ENCODE measurements at regions not wholly inside any gene's neighbourhood (a gene's known extent, or its start where the extent isn't known, plus 50 kb on each side); places are given as distances from the start of the nearest gene placed in this dataset.

DNA sequence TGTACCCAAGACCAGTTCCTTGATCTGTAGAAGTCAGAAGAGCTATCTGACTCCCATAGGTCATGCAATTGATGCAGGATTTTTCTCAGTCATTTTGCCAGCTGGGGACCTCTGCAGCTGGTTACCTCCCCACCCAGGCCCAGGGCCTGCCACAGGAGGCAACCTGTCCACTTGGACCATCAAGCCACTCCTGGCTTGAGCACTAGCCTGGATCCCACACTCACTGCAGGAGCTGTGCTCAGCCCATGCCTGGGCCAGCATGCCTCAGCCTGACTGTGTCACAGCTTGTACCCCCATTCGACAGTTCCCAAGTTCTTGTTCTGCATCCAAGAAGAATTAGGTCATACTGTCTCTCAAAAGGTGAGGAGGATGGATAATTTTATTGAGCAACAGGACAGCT, 189.4 kb downstream of the PCDH17 start:
- Histone ChIP-seq H3K27ac (no peak overlapping the region), H3K4me3 (no peak overlapping the region), H3K27me3 (replicated peaks; ENCODE audit: insufficient read depth) (no peaks in the 10 kb centered on the region), H3K4me1 (replicated peaks) (no peaks in the 10 kb centered on the region), H3K36me3 (no peaks in the 10 kb centered on the region), H3K9me3 (no peaks in the 10 kb centered on the region)
- TF ChIP-seq, protein P1, sequence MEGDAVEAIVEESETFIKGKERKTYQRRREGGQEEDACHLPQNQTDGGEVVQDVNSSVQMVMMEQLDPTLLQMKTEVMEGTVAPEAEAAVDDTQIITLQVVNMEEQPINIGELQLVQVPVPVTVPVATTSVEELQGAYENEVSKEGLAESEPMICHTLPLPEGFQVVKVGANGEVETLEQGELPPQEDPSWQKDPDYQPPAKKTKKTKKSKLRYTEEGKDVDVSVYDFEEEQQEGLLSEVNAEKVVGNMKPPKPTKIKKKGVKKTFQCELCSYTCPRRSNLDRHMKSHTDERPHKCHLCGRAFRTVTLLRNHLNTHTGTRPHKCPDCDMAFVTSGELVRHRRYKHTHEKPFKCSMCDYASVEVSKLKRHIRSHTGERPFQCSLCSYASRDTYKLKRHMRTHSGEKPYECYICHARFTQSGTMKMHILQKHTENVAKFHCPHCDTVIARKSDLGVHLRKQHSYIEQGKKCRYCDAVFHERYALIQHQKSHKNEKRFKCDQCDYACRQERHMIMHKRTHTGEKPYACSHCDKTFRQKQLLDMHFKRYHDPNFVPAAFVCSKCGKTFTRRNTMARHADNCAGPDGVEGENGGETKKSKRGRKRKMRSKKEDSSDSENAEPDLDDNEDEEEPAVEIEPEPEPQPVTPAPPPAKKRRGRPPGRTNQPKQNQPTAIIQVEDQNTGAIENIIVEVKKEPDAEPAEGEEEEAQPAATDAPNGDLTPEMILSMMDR (IDR thresholded peaks at IDR 0.05) = no peak
- TF ChIP-seq POLR2AphosphoS5 (IDR thresholded peaks at IDR 0.05) = no peak
- no peak for TF ChIP-seq POLR2A (IDR thresholded peaks at IDR 0.05)
- WGBS = 64% methylated on average over 1 of the region's 1 CpG
- intact Hi-C loops (cut with DNase I) = no loop called here
- no peak for DNase-seq (ENCODE audit: low spot score)

DNA sequence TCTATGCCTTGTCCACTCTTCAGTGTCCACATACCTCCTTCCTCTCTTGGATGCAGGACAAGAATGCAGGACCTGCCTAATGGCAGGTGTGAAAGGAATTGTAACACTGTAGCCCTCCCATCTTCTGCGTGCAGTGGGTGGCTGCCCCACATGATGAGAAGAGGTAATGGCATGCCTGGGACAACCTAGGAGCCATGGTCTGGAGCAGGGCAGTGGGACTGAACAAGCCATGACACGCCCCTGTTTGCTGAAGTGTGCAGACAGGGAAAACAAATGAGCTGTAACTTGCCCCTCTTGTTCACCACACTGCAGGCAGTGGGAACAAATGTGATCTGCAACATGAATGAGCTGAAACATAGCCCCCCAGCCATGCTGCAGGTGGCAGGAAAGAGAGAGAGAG, 192.2 kb downstream of the PCDH17 start:
- Histone ChIP-seq H3K27me3 (replicated peaks; ENCODE audit: insufficient read depth) (no peaks in the 10 kb centered on the region), H3K4me3 (no peak overlapping the region), H3K4me1 (replicated peaks) (no peaks in the 10 kb centered on the region), H3K36me3 (no peaks in the 10 kb centered on the region), H3K27ac (no peak overlapping the region), H3K9me3 (no peaks in the 10 kb centered on the region)
- 66% methylated on average over 2 of the region's 2 CpGs for WGBS
- intact Hi-C loops (cut with DNase I) = no loop called here
- DNase-seq (ENCODE audit: low spot score) = no peak
- TF ChIP-seq, protein P1 (IDR thresholded peaks at IDR 0.05) = no peak
- TF ChIP-seq POLR2A (IDR thresholded peaks at IDR 0.05) (no peak), POLR2AphosphoS5 (IDR thresholded peaks at IDR 0.05) (no peak)

DNA sequence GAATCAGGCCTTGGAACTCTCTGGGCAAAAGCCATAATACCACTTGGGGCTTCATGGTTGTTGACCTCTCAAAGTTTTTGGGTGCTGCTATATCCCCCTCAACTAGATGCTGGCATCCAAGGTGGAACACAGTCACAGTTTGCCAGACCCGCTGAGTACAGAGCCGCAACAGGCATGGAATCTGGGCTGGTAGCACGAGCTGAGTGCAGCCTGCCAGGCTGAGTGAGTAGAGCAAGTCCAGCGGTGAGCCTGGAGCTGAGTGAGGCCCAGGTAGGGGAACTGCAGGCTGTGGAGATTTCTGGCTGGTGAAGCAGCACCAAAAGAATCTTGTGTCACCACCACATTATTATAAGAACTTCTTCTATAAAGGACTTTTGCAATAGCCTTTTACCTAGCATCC, 192.6 kb downstream of the PCDH17 start:
- Histone ChIP-seq H3K4me3 (no peak overlapping the region), H3K36me3 (no peaks in the 10 kb centered on the region), H3K27ac (no peak overlapping the region), H3K9me3 (no peaks in the 10 kb centered on the region), H3K4me1 (replicated peaks) (no peaks in the 10 kb centered on the region), H3K27me3 (replicated peaks; ENCODE audit: insufficient read depth) (no peaks in the 10 kb centered on the region)
- TF ChIP-seq, protein P1 (IDR thresholded peaks at IDR 0.05) = no peak
- TF ChIP-seq POLR2AphosphoS5 (IDR thresholded peaks at IDR 0.05) = no peak
- TF ChIP-seq POLR2A (IDR thresholded peaks at IDR 0.05) = no peak
- intact Hi-C loops (cut with DNase I) = no loop called here
- WGBS = 50% methylated on average over 4 of the region's 4 CpGs
- DNase-seq (ENCODE audit: low spot score) = no peak

DNA sequence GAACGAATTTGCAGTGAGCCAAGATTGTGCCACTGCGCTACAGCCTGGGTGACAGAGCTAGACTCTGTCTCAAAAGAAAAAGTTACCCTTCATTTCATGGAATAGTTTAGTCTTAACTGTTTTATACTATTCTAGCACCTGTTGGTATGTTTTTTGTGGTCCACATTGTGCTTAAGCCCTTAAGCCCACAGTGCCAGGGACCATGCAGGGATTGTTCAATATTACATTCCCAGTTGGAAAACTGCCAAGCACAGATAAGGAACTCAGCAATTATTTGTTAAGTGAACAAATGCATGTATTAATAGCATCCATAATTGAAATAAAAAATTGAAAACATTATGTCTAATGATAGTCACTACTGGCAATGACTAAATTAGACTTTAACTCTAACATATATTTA, 193.5 kb downstream of the PCDH17 start:
- Histone ChIP-seq H3K36me3 (no peaks in the 10 kb centered on the region), H3K27ac (no peak overlapping the region), H3K9me3 (no peaks in the 10 kb centered on the region), H3K4me3 (no peak overlapping the region), H3K4me1 (replicated peaks) (no peaks in the 10 kb centered on the region), H3K27me3 (replicated peaks; ENCODE audit: insufficient read depth) (no peaks in the 10 kb centered on the region)
- WGBS = 96% methylated on average over 2 of the region's 2 CpGs
- DNase-seq (ENCODE audit: low spot score) = no peak
- intact Hi-C loops (cut with DNase I) = no loop called here
- TF ChIP-seq POLR2A (IDR thresholded peaks at IDR 0.05) (no peak), POLR2AphosphoS5 (IDR thresholded peaks at IDR 0.05) (no peak)
- TF ChIP-seq, protein P1 (IDR thresholded peaks at IDR 0.05) = no peak

DNA sequence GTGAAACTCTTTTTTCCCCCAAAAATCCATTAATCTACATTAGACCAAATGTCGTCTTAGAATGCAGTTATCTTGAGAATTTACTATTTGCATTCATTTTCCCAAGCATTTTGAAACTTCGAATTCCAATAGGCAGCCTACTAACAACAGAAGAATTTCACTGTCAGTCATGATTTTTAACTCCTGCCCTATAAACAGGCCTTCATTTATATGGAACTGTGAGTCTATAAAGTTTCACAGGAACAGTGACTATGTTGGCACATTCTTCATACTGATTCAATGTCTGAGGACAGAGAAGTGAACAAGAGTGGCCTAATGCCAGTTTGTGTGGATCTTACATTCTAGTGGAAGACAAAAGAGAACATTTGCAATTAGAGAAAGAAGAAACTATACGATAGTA, 198.0 kb downstream of the PCDH17 start:
- H3K27ac ChIP-seq = no peak overlapping the region
- WGBS = 79% methylated on average over 3 of the region's 3 CpGs
- TF ChIP-seq, protein P1 (IDR thresholded peaks at IDR 0.05) = no peak
- TF ChIP-seq POLR2A (IDR thresholded peaks at IDR 0.05) (no peak), POLR2AphosphoS5 (IDR thresholded peaks at IDR 0.05) (no peak)
- no peaks in the 10 kb centered on the region for H3K27me3 ChIP-seq (replicated peaks; ENCODE audit: insufficient read depth)
- H3K36me3 ChIP-seq = no peaks in the 10 kb centered on the region
- no peak for DNase-seq (ENCODE audit: low spot score)
- intact Hi-C loops (cut with DNase I) = no loop called here
- H3K4me3 ChIP-seq = no peak overlapping the region
- no peaks in the 10 kb centered on the region for H3K4me1 ChIP-seq (replicated peaks)
- no peaks in the 10 kb centered on the region for H3K9me3 ChIP-seq

All from prostate gland (tissue), 2 donors.